ENCODE measurements at regions not wholly inside any gene's neighbourhood (a gene's known extent, or its start where the extent isn't known, plus 50 kb on each side); places are given as distances from the start of the nearest gene placed in this dataset.

DNA sequence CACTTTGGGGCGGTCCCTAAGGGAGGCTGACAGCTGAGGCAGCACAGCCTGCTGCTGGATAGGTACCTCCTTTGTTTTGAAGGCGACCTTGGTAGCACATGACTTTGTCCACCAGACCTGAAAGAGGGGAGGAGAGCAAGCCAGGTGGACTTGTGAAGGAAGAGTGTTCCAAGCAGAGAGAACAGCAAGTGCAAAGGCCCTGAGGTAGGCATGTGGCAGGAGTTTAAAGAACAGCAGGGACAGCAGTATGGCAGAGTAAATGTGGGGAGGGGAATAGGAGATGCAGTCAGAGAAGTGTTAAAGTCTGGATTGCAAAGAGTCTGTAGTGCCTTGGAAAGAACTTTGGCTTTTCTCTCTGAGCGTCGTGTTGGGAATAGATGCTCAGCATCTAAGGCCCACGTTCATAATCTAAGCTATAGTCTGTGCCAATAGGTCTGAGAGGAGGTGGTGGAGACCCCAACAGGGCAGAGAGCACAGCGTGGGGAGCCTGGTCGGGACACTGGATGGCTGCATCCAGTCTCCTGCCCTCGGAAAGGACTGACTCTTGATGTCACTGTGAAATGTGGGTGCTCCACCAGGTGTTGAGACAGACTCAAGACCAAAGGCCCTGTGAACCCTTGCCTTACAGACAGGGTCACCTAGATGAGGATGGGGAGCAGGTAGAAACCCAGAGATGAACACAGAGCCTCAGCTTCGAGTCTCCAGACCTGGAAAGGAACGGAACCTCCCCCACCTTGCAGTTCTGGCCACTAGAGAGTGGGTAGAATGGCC, 242.1 kb upstream of the PWP1 start:
- TF ChIP-seq, protein P1, sequence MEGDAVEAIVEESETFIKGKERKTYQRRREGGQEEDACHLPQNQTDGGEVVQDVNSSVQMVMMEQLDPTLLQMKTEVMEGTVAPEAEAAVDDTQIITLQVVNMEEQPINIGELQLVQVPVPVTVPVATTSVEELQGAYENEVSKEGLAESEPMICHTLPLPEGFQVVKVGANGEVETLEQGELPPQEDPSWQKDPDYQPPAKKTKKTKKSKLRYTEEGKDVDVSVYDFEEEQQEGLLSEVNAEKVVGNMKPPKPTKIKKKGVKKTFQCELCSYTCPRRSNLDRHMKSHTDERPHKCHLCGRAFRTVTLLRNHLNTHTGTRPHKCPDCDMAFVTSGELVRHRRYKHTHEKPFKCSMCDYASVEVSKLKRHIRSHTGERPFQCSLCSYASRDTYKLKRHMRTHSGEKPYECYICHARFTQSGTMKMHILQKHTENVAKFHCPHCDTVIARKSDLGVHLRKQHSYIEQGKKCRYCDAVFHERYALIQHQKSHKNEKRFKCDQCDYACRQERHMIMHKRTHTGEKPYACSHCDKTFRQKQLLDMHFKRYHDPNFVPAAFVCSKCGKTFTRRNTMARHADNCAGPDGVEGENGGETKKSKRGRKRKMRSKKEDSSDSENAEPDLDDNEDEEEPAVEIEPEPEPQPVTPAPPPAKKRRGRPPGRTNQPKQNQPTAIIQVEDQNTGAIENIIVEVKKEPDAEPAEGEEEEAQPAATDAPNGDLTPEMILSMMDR (IDR thresholded peaks at IDR 0.05; ENCODE audit: insufficient read depth, low read depth, low read length): no peak
- no peak for DNase-seq (ENCODE audit: low read depth)
- no peak overlapping the region for H3K4me3 ChIP-seq (ENCODE audit: low read depth, low read length)

DNA sequence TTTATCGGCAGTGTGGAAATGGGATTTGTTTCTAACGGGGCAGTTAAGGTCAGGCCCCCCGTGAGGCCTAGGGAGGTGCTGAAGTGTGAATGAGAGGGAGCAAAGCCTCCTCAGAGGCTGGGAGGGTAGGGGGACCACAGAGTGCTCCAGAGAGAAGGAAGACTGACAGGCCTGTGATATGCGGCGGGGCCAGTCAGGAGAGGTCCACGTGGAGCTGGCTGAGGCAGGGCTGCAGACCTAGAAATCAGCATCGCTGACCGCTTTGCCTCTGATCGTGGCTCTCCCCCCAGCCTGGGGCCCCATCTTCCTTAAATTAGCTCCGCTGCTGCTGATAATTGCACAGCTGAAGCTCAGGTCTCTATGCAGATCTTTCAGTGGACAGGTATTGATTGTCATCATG, 240.8 kb upstream of the PWP1 start:
- no peak overlapping the region for H3K4me3 ChIP-seq (ENCODE audit: low read depth, low read length)
- DNase-seq (ENCODE audit: low read depth): no peak
- TF ChIP-seq, protein P1 (IDR thresholded peaks at IDR 0.05; ENCODE audit: insufficient read depth, low read depth, low read length): no peak

DNA sequence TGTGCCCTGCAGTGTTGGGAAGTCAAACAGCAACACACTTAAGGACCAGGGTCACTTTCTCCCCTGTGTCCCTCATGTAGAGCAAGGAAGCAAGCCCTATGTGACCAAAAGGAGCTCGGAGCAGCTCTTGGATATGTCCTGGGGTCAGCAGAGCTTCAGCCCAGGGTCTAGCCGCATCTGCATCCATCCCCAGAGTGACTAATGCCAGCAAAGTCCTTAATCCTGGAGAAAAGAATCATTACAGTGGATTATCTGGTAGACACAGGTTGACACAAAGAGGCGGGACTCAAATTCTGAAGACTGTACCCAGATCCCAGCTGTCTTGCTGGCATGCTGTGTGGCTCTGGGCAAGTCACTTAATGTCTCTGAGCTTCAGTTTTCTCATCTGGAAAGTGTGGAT, 239.1 kb upstream of the PWP1 start:
- DNase-seq (ENCODE audit: low read depth): no peak
- TF ChIP-seq, protein P1 (IDR thresholded peaks at IDR 0.05; ENCODE audit: insufficient read depth, low read depth, low read length): no peak
- no peak overlapping the region for H3K4me3 ChIP-seq (ENCODE audit: low read depth, low read length)

DNA sequence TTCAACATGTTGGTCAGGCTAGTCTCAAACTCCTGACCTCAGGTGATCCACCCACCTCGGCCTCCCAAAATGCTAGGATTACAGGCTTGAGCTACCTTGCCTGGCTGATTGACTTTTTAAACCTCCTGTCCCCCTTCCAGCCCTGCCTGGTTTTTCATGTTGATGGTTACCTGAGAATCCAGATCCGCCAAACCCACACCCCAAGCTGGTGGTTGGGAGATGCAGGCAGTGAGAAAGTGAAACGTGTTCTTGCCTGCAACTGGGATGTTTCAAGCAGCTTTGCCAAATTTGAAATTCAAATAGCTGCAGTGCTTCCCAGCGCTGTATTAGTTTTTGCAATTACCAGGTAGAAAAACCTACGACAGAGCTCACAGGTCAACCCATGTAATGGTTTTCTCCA, 238.3 kb upstream of the PWP1 start:
- no peak overlapping the region for H3K4me3 ChIP-seq (ENCODE audit: low read depth, low read length)
- DNase-seq (ENCODE audit: low read depth): no peak
- TF ChIP-seq, protein P1 (IDR thresholded peaks at IDR 0.05; ENCODE audit: insufficient read depth, low read depth, low read length): no peak

DNA sequence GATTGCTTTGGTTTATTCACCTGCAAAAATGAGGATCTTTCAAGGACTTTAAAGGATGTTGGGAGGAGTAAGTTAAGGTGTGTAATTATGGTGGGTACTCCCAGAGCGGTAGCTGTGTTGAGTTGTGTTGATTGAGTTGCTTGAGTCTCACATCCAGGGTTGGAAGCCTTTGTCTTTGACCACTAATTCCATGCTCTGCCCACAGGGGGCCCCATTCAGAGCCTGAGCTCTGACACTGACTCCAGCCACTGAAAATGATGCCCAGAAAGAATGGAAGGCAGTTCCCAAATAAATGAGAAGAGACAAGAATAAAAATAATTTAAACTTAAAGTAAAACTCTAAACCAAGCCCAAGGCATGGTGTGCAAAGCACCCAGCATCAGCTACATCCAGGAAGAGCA, 237.4 kb upstream of the PWP1 start:
- no peak overlapping the region for H3K4me3 ChIP-seq (ENCODE audit: low read depth, low read length)
- TF ChIP-seq, protein P1 (IDR thresholded peaks at IDR 0.05; ENCODE audit: insufficient read depth, low read depth, low read length): peak; percentile 42
- no peak for DNase-seq (ENCODE audit: low read depth)

DNA sequence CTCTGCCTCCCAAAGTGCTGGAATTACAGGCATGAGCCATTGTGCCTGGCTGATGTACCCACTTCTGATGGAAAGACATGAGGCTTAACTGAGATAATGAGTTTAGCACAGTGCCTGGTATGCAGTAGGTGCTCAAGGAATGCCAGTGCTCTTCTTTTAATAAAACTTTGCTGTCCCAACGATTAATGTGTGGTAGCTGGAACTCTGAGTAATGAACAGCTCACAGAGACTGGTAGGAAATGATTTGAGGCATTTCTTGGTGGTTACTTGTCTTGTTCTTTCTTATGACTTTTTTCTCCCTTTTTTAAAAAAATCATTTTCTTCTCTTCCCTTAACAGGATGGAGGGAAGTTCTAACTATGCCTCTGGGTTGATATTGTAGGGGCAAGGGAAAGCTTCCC, 235.7 kb upstream of the PWP1 start:
- no peak for DNase-seq (ENCODE audit: low read depth)

More for the DNA sequence above, 235.7 kb upstream of the PWP1 start:
- H3K4me3 ChIP-seq (ENCODE audit: low read depth, low read length): no peak overlapping the region
- TF ChIP-seq, protein P1 (IDR thresholded peaks at IDR 0.05; ENCODE audit: insufficient read depth, low read depth, low read length): no peak

All from fibroblast of villous mesenchyme (primary cell).